Heart right ventricle (tissue), 16 donors: ENCODE measurements at regions not wholly inside any gene's neighbourhood (a gene's known extent, or its start where the extent isn't known, plus 50 kb on each side); places are given as distances from the start of the nearest gene placed in this dataset.

Experiments used
- ATAC-seq, 8 donors: fragments of 200-7000 bp; cut with Tn5 transposase; one replicate each; pipeline ENCODE4 v1.9.1; 2020; ENCODE audit warnings: mild to moderate bottlenecking in 8 of 8, moderate library complexity in 8 of 8, moderate number of reproducible peaks in 1 of 8
- DNase-seq, 2 donors: peaks; one replicate each; pipeline ENCODE4 v3.0.0-alpha.2; 2020
- H3K27ac ChIP-seq, 10 donors: fragments of 200-600 bp; sonication (generic) in 2 of 10; one replicate each; pipeline versions ENCODE4 v1.5.0 to v1.8.0; 2020 to 2022; ENCODE audit warnings: mild to moderate bottlenecking in 3 of 10
- H3K27me3 ChIP-seq, 7 donors: fragments of 200-600 bp; one replicate each; pipeline ENCODE4 v1.8.0; 2021 to 2022; ENCODE audit warnings: mild to moderate bottlenecking in 2 of 7
- H3K36me3 ChIP-seq, 9 donors: fragments of 200-600 bp; sonication (generic) in 1 of 9; one replicate each; pipeline versions ENCODE4 v1.5.0 to v1.8.0; 2020 to 2022; ENCODE audit warnings: mild to moderate bottlenecking in 2 of 9
- H3K4me1 ChIP-seq, 9 donors: fragments of 200-600 bp; sonication (generic) in 1 of 9; one replicate each; pipeline versions ENCODE4 v1.5.0 to v1.8.0; 2020 to 2022; ENCODE audit warnings: mild to moderate bottlenecking in 4 of 9
- H3K4me3 ChIP-seq, 10 donors: fragments of 200-600 bp; sonication (generic) in 2 of 10; one replicate each; pipeline versions ENCODE4 v1.5.0 to v1.8.0; 2020 to 2022; ENCODE audit warnings: mild to moderate bottlenecking in 7 of 10, moderate library complexity in 2 of 10
- H3K9me3 ChIP-seq, 11 donors: fragments of 200-600 bp in 10 of 11; sonication (generic) in 2 of 11; one replicate each; pipeline versions ENCODE4 v1.5.0 to v1.8.0; 2013 to 2022; ENCODE audit warnings: mild to moderate bottlenecking in 2 of 11, control low read depth in 1 of 11, moderate library complexity in 1 of 11
- CTCF ChIP-seq, 9 donors: fragments of 200-600 bp; sonication (generic) in 2 of 9; IDR thresholded peaks; one replicate each; pipeline versions ENCODE4 v1.5.0 to v1.8.0; 2021 to 2022; ENCODE audit warnings: antibody characterized with exemption in 9 of 9, mild to moderate bottlenecking in 5 of 9, moderate library complexity in 1 of 9
- WGBS, 2 donors: extraction: QIAGEN DNeasy Blood & Tissue Kit; methylation state at CpG; one replicate each; pipeline ENCODE4 v1.1.7; 2013; ENCODE audit warnings: inconsistent platforms in 1 of 2; 5-methylcytosine and 5-hydroxymethylcytosine counted together
- intact Hi-C, 10 donors: fragments of 100-400 bp; cut with DNase I; formaldehyde crosslinking; loops; one replicate each; pipeline versions ENCODE4 v1.11.1 to v1.14.2; 2022
- donor health status: Arrhythmogenic right ventricular cardiomyopathy.
- donor health status: ischemic (EF 13 %, LVEDD 7.1; RV severe dilation, severe dysfunction).
- donor health status: healthy with polysubstance abuse.
- donor health status: DM: no; HTN: yes; CAD: no.
- donor health status: DM: no; HTN: no; CAD: no.
- donor health status: ischemic (EF 25% LVEDD 6.9; RV normal size, moderate dysfunction).
- donor health status: ischemic (EF 25% LVEDD 5.7; RV mildly dilated, moderate dysfunction).
- donor health status: healthy.
- donor health status: DM: yes; HTN: yes; CAD: no.
- donor health status: Ischemic cardiomyopathy.
- donor health status: ischemic (EF 35%, LVEDD 5.7; RV mildly dilated, moderate dysfunction).
- donor health status: nonischemic (EF 11% LVEDD 7.7; RV severe dilation, severe dysfunction).
- donor health status: DM: yes; HTN: yes; CAD: no.
- donor health status: PGD.
- donor health status: ischemic (EF 29% LVEDD 5.4; RV normal size, mild dysfunction).
- donor health status: nonischemic (EF 23%, LVEDD 6.1; RV moderate dilation, normal function).

GRCh38 chr15:96019114-96019513, 311.4 kb upstream of the NR2F2 start:
- no peak overlapping the region for H3K4me3 ChIP-seq
- DNase-seq (no peak), ATAC-seq (no peak)
- H3K36me3 ChIP-seq, result no peaks in the 10 kb centered on the region
- 79 to 80% methylated on average over 6 of the region's 6 CpGs for WGBS, 2 donors
- peaks cover 0 to 4% (median 0%) of the 10 kb centered on the region in 11 donors for H3K9me3 ChIP-seq
- no peak for TF ChIP-seq CTCF (IDR thresholded peaks at IDR 0.05)
- intact Hi-C loops, result no loop called here
- H3K27ac ChIP-seq, result no peak overlapping the region
- no peaks in the 10 kb centered on the region for H3K4me1 ChIP-seq
- H3K27me3 ChIP-seq, result no peaks in the 10 kb centered on the region

- Histone ChIP-seq H3K4me1 (no peaks in the 10 kb centered on the region), H3K9me3 (peaks cover 0 to 4% (median 0%) of the 10 kb centered on the region in 11 donors), H3K27ac (no peak overlapping the region), H3K36me3 (no peaks in the 10 kb centered on the region), H3K27me3 (no peaks in the 10 kb centered on the region), H3K4me3 (no peak overlapping the region)
- TF ChIP-seq CTCF (IDR thresholded peaks at IDR 0.05), result no peak
- intact Hi-C loops, result no loop called here
- ATAC-seq (no peak), DNase-seq (no peak)
- 92 to 94% methylated on average over 4 of the region's 4 CpGs for WGBS, 2 donors
Measured at GRCh38 chr15:96020133-96020532, 310.4 kb upstream of the NR2F2 start.

GRCh38 chr15:96020797-96021196, 309.7 kb upstream of the NR2F2 start:
- intact Hi-C loops, result no loop called here
- no peaks in the 10 kb centered on the region for H3K36me3 ChIP-seq
- TF ChIP-seq CTCF (IDR thresholded peaks at IDR 0.05), result no peak
- H3K4me1 ChIP-seq, result no peaks in the 10 kb centered on the region
- no peaks in the 10 kb centered on the region for H3K27me3 ChIP-seq
- no peak overlapping the region for H3K4me3 ChIP-seq
- no peak overlapping the region for H3K27ac ChIP-seq
- no peak for ATAC-seq
- no peak for DNase-seq
- WGBS, 2 donors, result 77 to 78% methylated on average over 3 of the region's 3 CpGs
- peaks cover 0 to 4% (median 0%) of the 10 kb centered on the region in 11 donors for H3K9me3 ChIP-seq

GRCh38 chr15:96023081-96023480, 307.4 kb upstream of the NR2F2 start:
- intact Hi-C loops, result no loop called here
- H3K9me3 ChIP-seq, result peaks cover 0 to 4% (median 0%) of the 10 kb centered on the region in 11 donors
- no peaks in the 10 kb centered on the region for H3K27me3 ChIP-seq
- no peak for TF ChIP-seq CTCF (IDR thresholded peaks at IDR 0.05)
- H3K4me3 ChIP-seq, result no peak overlapping the region
- no peak overlapping the region for H3K27ac ChIP-seq
- ATAC-seq, result no peak
- DNase-seq, result no peak
- no peaks in the 10 kb centered on the region for H3K36me3 ChIP-seq
- H3K4me1 ChIP-seq, result no peaks in the 10 kb centered on the region

GRCh38 chr15:96027501-96027900, 303.0 kb upstream of the NR2F2 start:
- intact Hi-C loops, result no loop called here
- 89 to 93% methylated on average over 2 of the region's 2 CpGs for WGBS, 2 donors
- no peaks in the 10 kb centered on the region for H3K4me1 ChIP-seq
- H3K4me3 ChIP-seq, result no peak overlapping the region
- H3K9me3 ChIP-seq, result peaks cover 0 to 4% (median 0%) of the 10 kb centered on the region in 11 donors
- no peak for TF ChIP-seq CTCF (IDR thresholded peaks at IDR 0.05)
- no peaks in the 10 kb centered on the region for H3K36me3 ChIP-seq
- ATAC-seq (no peak), DNase-seq (no peak)
- no peaks in the 10 kb centered on the region for H3K27me3 ChIP-seq
- H3K27ac ChIP-seq, result no peak overlapping the region
